ENCODE measurements at regions not wholly inside any gene's neighbourhood (a gene's known extent, or its start where the extent isn't known, plus 50 kb on each side); places are given as distances from the start of the nearest gene placed in this dataset.

DNA sequence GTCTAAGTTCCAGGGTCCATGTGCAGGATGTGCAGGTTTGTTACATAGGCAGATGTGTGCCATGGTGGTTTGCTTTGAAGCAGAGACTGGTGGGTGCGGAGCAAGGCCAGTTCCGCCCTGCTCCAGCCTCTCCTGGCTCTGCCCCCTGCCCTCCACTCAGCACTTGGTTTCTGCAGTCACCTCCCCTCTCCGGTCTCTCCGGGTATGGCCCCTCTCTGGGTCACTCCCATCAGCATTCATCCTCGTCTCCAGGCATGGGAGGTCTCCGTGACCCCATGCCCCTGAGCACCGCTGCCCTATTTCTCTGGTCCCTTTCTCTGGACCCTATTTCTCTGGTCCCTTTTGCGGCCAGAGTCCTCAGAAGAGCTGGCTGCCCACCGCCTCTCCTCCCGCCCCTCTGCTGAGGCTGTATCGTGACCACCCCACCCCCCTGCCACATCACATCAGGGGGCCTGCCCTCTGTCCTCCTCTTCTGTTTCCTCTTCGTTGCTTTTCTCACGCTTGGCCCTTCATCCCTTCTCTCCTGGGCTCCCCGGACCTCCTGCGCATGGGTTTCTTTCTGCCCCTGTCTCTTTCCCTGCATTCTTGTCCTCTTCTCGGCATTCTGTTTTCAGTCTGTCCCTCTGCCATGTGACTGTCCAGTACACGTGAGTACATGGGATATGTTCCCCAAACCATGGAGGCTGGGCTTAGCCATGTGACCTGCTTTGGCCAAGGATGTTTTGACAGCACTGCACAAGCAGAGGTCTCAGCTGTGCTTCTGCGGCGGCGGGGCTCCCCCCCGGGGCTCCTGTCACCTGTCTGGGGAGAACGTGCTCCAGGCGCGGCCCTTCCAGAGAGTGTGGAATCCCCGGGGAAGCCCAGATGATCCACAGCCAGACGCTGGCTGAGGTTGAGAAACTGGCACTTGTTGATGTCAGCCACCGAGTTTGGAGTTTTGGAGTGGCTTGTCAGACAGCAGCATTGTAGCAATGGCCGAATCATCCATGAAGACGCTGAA lies 54.4 kb upstream of the C1orf174 start:
- DNase-seq: no peak

DNA sequence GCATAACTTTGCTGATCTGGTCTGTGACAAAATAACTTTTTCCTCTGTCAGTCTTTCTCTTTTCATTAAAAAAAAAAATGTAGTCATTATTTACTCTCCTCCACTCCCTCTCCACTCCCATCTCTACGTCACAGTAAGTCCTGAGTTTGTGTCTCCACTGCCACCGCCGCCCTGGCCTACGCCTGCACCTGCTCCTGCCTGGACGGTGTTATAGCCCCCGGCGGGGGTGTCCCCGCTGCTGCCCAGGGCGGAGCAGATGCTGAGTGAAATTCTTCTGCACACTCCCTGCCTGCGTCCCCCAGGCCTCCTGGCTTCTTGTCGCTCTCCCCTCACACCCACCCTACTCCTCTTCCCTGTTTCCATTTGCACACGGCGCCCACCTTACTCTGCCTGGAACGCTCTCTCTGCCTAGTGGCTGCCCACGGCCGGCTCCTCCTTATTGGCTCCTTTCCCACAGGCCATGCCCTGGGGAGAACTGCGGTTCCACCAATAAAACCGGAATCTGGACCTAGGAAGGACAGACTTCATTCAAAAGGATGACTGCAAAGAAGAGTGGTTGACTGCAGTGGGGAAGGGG lies 55.2 kb upstream of the C1orf174 start:
- no peak for DNase-seq

DNA sequence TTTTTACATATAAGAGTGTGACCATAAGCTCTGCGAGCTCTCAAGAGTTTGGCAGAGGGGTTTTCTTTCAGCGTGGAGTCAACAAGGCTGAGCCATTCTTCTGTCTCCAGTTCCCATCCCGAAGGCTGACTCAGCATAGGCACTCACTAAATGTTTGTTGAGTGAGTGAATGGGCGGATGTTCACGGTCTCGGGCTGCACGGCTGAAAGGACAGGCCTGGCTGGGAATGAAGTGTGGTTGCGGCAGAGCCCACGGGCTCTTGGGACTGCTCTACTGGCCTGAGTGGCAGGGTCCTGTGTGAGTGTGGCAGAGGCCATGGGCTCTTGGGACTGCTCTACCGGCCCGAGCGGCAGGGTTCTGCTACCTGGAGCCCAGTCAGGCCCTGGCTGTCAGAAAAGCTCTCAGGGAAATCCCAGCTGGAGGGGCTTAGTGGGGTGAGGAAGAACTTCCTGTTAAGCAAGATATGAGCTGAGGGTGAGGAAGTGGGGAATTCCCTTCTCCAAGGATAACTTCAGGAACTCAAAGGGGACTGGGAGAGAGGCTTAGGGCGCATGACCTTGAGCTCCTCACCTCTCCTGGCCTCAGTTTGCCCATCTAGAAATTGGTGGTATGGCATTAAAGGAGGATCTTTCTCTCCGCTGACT lies 56.6 kb upstream of the C1orf174 start:
- no peak for DNase-seq

DNA sequence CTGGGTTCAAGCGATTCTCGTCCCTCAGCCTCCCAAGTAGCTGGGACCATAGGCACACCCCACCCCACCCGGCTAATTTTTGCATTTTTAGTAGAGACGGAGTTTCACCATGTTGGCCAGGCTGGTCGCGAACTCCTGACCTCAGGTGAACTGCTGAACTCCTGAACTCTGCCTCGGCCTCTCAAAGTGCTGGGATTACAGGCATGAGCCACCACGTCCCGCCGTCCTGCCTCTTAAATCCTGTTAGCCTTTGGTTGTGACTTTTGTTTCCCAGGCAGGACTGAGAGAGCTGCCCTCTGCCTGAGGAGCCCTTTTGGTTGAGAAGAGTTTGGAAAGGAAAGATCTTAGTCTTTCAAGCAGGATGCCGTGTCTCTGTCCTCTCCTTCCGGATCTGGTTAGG lies 59.3 kb upstream of the C1orf174 start:
- no peak for DNase-seq

DNA sequence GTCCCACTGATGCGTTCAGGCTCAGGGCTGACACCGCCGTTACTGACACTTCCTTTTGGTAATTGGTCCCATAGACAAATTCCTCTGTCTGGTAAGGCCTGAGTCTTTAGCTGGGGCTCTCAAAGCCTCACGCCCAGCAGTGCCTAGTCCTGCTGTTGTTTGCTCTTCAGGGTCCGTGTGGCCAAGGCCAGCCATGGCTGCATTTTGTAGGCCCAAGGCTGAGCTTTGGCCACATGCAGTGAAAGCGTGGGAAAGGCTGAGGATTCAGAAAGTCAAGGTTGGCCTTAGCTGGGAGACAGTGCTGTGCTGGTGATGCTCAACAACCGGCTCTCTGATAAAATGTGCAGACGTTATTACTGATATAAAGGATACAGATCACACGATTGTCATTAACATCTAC lies 63.5 kb upstream of the C1orf174 start:
- DNase-seq: no peak

DNA sequence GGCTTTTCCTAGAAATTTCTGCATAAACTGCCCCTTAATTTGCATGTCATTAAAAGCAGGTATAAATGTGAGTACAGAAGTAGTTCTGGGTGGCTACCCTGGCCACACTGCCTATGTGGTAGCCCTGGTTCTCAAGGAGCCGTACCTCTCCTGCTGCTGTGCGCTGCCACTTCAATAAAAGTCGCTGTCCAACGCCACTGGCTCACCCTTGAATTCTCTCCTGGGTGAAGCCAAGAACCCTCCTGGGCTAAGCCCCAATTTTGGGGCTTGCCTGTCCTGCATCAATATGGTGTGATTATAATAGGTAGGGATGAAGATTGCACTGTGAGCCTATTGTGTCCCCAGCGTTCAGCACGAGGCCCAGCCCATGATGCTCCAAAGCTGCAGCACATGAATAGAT lies 65.6 kb upstream of the C1orf174 start:
- no peak for DNase-seq

DNA sequence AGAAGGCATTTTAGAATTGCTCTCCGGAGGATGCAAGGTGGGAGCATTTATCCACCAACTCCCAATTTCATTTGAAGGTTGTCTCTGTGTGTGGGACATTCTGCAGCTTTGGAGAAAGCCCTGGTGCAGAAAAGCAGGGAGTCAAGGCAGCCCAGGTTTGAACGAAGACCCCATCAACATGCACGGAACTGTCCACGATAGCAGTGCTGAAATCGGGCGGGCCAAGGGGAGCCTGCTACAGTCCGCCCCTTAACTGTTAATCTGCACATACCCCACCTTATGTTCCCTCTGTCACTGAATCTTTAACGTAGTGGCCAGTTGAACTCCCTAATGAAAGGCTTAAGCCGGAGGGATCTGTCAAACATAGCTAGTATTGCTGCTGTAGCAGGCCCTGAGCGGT lies 68.8 kb upstream of the C1orf174 start:
- no peak for DNase-seq

DNA sequence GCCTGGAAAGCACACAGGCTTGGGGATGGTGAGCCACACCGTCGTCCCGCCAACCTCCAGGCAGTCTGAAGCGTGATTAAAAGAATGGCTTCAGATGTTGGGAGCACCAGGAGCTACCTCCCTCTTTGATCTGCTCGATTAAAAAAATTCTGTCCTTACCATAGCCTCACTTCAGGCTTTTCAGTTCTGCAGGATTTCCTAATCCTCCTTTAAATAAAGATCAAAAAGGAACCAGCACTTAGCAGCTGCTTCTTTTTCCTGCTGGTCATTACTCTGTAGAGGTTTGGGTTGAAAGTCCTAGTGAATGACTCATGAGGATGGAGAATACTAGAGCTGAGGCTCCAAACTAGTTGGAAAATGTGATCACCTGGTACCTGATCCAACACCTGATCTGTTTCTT lies 71.9 kb upstream of the C1orf174 start:
- DNase-seq: no peak

DNA sequence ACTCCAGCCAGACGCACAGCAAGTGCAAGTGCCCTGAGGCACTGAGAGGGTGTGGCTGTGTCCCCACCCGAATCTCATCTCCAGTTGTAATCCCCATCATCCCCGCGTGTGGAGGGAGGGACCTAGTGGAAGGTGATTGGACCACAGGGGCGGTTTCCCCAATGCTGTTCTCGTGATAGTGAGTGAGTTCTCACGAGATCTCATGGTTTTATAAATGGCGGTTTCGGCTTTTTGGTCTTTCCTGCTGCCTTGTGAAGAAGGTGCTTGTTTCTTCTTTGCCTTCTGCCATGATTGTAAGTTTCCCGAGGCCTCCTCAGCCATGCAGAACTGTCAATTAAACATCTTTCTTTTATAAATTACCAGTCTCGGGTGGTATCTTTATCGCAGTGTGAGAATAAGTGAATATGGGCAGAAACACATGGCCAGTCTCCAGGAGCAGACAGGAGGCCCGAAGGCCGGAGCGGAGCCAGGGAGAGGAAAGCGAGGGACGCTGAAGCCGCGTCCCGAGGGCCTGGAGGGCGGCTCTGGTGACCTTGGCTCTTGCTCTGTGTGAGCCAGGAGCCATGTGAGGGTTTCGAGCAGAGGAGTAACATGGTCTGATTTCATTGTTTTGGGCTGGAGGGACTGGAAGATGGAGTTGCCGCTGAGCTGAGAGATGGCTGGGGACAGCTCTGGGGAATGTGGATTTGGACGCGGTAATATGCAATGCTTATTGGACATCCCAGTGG lies 76.0 kb upstream of the C1orf174 start:
- no peak for DNase-seq

DNA sequence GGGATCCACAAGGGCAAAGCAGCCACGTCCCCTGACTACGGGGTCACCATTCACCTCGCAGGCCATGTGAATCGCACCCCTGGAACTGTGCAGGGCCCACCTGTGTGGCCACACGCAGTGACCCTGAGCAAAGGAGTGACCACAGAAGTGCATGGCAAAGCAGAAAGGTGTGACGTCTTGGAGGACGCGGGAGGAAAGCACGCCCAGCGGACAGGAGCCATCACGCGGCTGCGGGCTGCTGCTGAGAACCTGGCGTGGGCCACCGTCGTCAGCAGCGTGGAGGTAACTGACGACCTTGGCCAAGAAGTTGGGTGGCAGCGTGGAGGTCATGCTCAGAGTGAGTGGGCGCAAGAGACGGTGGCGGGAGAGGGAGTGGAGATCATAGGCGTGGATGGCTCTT lies 76.7 kb upstream of the C1orf174 start:
- no peak for DNase-seq

DNA sequence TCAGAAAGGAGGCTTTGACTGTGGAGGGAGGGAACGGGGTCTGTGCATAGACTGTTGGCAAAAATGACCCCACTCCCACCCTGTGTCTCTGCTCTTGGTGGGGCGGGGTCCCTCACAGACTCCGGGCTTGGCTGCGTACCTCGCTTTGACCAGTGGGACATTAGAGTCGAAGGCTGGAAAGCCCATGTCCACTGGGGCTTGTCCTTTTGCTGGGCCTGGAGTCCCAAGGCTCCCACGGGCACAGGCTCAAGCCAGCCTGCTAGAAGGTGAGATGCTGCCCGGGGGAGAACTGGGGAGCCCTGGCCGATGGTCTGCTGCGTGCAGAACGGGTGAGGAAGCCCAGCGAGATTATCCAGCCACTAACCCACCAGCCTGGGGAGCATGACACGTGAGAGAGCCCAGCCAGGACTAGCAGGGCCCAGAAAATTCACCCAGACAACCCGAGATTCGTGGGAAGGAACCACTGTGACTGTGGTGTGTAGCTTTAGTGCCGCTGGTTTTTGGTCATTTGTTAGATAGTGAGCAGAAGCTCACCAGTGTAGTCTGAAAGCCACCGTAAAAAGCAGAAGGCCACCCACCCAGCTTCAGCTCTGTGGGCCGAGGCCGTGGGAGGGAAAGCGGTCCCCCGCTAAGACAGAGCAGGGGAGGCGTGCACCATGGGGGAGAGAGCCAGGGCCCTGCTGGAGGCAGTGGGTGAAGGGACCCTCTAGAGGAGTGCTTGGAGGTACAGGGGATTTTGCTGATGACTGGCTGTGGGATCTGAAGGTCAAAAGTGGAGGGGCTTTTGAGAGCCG lies 78.3 kb upstream of the C1orf174 start:
- DNase-seq: no peak

DNA sequence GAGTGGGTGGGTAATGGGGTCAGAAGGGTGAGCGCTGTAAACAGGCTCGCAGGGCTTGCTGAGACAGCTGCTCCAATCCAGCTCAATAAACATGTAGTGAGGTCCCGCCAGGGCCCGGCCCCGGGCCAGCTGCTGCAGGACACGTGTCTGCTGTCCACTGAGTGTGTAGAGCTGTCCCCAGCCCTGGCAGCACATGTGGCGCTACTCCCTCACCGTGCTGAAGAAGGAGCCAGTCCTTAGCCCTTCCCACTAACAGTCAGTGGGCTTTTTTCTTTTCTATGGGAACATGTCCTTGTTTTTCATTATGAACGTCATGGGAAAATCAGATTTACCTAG lies 78.9 kb upstream of the C1orf174 start:
- DNase-seq: no peak

DNA sequence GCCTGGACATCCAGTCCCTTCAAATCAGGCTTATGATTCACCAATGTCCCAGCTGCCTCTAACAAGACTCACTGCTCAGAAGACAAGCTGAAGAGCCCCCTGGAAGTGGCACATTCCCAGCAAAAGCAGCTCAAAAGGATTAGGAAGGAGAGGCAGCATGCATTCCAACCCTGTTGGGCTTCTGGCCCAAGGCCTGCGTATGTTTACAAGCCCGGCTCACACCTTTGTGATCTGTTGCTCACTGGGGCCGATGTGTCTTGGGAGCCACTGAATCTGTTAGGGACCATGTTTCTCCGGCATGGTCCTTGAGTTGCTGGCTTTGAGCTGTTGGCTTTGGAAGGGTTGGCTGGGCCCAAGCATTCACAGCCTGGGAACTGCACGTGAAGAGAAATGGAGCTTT lies 81.2 kb upstream of the C1orf174 start:
- no peak for DNase-seq

DNA sequence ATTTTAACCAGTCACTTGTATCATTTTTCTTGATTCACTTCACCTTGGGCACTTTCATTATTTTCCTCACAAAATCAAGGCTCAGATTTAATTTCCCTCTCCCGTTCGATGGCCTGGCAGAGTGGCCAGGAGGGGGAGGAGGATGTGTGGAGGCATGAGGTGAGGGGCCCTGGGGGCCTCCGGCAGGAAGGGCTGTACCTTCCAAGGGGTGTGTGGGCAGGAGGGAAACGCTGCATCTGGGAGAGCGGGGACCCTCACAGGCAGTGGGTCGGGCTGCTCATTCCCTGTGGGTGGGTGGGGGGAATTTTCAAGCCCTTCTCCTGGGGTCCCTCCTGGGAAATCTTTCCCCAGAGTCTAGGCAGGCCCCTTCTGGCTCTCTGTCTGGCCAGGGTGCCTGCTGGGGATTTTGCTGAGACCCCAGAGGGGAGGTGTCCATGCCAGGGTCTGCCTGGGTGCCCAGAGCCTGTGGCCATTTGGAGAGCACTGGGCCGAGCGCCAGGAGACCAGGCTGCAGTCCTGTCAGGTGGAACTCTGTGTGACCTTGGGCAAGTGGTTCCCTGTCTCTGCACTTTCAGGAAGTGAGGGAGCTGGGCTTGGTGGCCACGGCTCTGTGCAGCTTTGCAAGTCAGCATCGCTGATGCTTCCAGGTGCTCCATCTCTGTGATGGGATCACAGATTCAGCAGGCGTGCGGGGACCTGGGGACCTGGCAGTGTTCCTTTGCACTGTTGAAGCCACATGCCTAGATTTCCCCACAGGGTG lies 81.9 kb upstream of the C1orf174 start:
- DNase-seq: no peak

DNA sequence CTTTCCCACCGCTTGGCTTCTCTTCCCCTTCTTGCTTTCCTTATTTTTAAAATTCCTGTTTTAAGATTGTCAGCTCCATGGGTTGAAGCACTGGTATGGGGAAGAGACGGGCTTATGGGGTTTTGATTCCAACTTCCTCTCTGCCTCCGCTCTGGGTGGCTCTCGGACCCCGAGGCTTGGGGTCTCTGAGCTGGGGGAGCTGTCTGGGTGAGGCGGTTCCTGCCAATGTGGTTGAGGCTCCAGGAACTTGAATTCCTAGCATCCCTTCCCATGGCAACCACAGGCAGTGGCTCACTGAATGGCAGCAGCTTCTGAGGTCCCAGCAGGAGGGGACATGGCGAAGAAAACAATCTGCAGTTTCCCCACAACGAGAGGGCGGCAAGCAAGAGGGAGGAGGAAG lies 83.1 kb upstream of the C1orf174 start:
- DNase-seq: no peak

DNA sequence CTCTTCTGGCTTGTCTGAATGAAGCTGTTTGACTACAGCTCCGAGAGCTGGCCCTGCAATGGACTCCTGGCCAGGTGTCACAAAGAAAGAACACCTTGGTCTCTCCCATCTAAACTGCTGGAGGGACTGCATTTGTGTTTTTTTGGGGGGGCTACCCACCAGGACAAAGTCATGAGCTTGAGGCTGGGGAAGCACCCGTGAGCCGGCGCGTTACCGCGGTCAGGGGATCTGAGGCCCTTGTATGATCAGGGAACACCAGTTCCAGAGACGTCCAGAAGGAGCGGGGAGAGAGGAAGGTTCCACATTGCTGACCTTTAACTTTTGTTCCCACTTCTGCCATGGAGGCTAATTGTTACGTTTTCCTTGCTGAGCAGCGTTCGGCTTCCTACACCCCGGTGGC lies 84.5 kb upstream of the C1orf174 start:
- DNase-seq: no peak

DNA sequence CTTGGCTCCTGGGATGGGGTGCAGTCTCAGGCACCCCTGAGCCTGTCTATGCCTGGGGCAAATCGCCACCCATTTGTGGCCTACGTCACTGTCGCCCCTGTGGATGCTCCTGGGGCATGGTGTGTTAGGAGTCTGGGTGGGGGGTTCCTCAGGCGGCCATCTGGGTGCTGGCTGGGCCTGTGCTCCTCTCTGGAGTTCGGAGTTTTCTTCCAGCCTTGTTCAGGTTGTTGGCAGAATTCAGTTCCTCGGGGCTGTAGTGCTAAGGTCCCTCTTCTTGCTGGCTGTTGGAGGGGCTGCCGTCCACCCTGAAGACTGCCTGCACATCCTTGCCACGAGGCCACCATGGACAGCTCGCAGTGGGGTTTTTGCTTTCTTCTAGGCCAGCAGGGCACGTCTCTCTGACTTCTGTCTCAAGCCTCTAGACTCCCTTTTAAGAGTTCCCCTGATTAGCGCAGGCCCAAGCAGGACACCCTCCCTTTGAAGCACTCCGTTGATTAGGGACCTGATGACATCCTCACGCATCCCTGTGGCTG lies 86.7 kb upstream of the C1orf174 start:
- DNase-seq: no peak

DNA sequence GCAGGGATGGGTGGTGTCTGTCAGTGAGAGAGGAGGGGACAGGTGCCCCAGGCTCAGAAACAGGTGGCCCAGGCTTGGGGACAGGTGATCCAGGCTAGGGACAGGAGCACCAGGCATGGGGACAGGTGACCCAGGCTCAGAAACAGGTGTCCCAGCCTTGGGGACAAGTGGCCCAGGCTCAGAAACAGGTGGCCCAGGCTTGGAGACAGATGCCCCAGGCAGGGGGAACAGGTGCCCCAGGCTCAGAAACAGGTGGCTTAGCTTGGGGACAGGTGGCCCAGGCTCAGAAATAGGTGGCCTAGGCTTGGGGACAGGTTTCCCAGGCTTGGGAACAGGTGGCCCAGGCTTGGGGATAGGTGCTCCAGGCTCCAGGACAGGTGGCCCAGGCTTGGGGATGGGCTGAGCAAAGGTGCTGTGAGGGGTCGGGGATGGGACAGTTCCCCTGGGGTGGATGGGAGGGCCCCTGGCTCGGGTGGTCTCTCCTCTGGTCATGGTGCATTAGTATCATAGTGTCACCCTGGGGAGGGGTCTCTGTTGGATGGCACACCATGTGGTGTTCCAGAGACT lies 87.7 kb upstream of the C1orf174 start:
- no peak for DNase-seq

DNA sequence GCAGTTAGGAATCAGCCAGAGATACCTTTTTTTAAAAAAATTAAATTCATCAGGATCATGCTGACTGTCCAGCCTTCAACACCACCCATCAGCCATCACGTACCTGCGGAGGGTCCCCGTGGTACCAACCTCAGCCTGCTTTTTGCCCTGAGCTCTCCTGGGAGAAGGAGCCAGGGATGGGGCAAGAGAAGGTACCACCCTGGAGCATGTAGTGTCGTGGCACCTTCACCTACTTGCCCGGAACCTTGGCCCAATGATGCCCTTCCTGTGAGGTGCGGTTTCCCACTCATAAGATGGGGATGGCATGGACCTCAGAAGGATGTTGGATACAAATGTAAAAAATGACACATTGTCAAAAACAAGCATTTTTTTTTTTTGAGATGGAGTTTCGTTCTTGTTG lies 88.4 kb upstream of the C1orf174 start:
- DNase-seq: no peak

DNA sequence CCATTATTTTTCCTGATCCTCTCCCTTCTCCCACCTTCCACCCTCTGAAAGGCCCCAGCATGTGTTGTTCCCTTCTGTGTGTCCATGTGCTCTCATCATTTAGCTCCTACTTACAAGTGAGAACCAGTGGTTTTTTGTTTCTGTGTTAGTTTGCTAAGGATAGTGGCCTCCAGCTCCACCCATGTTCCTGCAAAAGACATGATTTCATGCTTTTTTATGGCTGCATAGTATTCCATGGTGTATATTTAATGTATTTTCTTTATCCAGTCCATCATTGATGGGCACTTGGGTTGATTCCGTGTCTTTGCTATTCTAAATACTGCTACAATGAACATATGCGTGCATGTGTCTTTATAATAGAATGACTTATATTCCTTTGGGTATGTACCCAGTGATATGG lies 89.4 kb upstream of the C1orf174 start:
- DNase-seq: no peak

DNA sequence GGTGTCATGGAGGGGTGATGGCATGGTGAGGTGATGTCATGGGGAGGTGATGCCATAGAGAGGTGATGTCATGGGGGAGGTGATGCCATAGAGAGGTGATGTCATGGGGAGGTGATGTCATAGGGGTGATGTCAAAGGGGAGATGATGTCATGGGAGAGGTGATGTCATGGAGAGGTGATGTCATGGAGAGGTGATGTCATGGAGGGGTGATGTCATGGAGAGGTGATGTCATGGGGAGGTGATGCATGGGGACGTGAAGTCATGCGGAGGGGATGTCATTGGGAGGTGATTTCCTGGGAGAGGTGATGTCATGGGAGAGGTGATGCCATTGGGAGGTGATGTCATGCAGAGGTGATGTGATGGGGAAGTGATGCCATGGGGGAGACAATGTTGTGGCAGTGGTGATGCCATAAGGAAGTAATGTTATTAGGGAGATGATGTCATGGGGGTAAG lies 92.1 kb upstream of the C1orf174 start:
- DNase-seq: no peak

Measured in NCI-H187 treated with DMSO at 0.1 percent for 48 hours (cell line).